ENCODE measurements at regions not wholly inside any gene's neighbourhood (a gene's known extent, or its start where the extent isn't known, plus 50 kb on each side); places are given as distances from the start of the nearest gene placed in this dataset.
A peak's percentile ranks its signal among the peaks of the same experiment; 100 is the strongest.

DNA sequence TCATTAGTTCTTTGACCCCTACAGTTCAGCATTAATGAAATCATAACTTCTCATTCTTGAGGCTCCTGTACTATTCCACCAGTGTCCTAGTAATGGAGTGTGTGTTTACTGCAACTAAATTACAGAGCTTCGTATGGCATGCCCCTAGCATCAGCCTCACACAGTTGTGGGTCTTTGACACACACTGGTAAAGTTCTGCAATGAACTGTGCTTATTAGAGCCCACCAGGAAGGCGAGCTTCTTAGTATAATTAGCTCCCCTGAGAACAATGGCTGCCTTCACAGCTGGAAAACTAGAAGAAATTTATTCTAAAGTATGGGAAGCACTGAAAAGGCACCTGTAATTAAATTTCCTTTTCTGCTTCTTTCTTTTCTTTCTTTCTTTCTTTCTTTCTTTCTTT is 251.1 kb upstream of the RGS18 start:
- DNase-seq, result no peak
- in situ Hi-C loops (cut with HindIII; ENCODE audit: low pct_ligation_motif_present, low pct_unique_long_range_greater_than_20kb, low sequenced_read_pairs), result no loop called here

DNA sequence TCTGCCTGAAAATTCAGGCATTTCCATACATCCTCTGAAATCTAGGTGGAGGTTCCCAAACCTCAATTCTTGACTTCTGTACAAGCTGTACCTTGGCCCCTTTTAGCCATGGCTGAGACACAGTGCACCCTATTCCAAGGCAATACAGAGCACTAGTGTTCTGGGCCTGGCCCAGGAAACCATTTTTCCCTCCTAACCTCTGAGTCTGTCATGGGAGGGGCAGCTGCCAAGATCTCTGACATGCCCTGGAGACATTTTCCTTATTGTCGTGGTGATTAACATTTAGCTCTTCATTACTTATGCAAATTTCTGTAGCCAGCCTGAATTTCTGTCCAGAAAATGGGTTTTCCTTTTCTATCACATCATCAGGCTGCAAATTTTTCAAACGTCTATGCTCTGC is 248.0 kb upstream of the RGS18 start:
- in situ Hi-C loops (cut with HindIII; ENCODE audit: low pct_ligation_motif_present, low pct_unique_long_range_greater_than_20kb, low sequenced_read_pairs), result no loop called here
- no peak for DNase-seq

DNA sequence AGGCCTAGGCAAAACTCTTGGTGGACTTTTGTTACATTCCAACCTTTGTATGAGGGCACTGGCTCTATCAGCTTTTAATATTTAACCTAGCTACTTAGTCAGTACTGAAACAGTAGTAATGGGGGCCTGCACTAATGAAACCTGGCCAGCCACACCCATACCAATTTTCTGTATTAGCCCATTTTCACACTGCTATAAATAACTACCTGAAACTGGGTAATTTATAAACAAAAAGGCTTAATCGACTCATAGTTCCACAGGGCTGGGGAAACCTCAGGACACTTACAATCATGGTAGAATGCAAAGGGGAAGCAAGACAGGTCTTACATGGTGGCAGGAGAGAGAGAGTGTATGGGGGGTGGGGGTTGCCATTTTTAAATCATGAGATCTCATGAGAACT is 245.7 kb upstream of the RGS18 start:
- in situ Hi-C loops (cut with HindIII; ENCODE audit: low pct_ligation_motif_present, low pct_unique_long_range_greater_than_20kb, low sequenced_read_pairs), result no loop called here

DNA sequence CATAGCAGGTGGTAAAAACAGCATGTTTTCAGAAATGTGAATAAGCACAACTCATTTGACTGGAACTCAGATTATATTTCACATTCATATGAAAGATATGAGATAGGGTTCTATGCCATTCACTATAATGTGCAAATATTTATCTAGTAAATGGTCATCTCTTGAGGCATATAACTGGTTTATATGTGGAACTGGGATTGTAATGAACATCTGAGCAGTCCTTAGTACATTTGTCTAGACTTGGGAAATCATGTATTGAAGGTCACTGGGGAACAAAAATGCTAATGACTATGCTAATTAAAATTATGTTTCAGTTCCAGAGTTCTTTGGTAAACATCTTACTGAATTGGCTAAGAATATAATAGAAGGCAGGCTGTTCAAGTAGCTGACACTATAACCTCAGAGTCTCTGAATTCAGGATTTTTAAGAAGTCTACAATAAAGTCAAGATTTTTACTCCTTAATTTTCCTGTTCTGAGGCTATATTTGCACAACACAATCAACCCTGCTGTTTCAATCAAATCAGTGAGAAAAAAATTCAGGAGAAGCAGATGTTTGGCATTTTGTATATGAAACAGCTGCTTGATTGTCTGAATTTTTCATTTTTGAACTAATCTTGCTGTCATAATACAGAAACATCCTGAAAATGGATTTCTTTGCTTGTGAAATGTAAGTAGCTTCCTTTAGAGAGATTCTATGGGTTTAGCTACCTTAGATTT is 244.8 kb upstream of the RGS18 start:
- no peak for DNase-seq
- in situ Hi-C loops (cut with HindIII; ENCODE audit: low pct_ligation_motif_present, low pct_unique_long_range_greater_than_20kb, low sequenced_read_pairs), result no loop called here

More for the DNA sequence above, 245.7 kb upstream of the RGS18 start:
- DNase-seq, result no peak

DNA sequence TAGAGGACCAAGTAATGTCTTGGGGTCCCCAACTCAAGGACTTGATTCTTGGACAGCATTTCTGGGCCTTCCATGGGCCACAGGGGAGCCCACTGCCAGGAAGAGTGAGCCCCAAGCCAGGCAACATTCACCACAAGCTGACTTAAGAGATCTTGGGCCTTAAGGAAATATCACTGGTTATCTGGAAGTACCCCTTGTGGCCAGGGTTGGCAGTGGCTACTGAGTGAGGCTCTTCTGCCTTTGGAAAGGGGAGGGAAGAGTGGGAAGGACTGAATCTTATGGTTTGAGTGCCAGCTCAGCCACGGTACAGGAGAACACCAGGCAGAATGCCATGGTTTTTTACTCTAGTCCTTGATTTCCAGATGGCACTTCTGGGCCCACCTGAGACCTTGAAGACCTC is 228.9 kb upstream of the RGS18 start:
- no peak for DNase-seq
- in situ Hi-C loops (cut with HindIII; ENCODE audit: low pct_ligation_motif_present, low pct_unique_long_range_greater_than_20kb, low sequenced_read_pairs), result no loop called here

DNA sequence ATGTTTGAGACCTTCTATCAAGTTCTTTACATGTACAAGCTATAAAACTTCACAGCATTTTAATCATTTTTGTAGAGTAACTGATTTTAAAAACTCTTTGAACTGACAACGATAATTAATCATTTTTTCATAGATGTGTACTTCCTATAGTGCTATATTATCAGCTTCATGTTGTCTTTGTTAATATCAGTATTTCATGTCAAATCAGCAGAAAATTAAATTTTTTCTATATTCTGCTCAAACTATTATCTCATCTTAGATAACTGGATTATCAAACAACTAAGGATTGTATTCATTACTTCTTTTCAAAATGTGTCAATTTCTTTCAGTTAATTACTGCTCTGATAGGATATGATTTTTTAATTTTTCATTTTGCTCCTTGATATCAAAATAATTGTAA is 214.6 kb upstream of the RGS18 start:
- DNase-seq, result no peak
- in situ Hi-C loops (cut with HindIII; ENCODE audit: low pct_ligation_motif_present, low pct_unique_long_range_greater_than_20kb, low sequenced_read_pairs), result no loop called here

DNA sequence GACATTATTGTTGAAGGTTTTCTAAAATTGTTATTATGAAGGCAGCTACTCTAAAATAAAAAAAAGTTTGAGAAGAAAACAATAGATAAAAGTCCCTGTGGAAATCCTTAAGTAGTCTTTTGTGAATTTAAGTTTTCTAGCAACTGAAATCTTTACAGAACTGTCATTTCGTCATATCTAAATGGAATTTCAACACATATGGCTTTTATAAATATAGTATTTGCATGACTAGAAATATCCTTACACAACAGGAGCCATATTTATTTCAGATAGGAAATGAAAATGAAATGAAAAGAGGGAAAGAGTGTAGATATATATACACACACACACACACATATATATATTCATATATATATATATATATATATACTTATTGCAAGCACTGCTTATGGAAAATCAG is 204.7 kb upstream of the RGS18 start:
- in situ Hi-C loops (cut with HindIII; ENCODE audit: low pct_ligation_motif_present, low pct_unique_long_range_greater_than_20kb, low sequenced_read_pairs), result no loop called here
- DNase-seq, result no peak

DNA sequence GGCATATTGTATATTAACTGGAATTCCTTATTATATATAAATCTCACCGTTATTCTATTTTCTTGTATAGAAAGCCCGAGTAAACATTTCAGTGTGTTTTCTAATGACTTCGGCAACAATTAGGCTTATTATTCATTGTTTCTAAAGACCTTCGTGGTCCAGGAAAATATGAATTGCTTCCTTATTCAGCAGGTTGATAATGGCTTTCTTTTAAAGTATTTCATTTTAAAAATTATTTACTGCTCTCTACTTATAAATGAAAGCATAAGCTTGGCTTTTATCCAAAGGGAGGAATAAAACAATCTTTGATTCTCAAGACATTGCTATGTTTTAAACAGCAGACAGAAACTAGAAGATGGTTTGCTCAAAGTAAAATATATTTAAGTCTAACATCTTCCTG is 198.4 kb upstream of the RGS18 start:
- no peak for DNase-seq
- in situ Hi-C loops (cut with HindIII; ENCODE audit: low pct_ligation_motif_present, low pct_unique_long_range_greater_than_20kb, low sequenced_read_pairs), result no loop called here

DNA sequence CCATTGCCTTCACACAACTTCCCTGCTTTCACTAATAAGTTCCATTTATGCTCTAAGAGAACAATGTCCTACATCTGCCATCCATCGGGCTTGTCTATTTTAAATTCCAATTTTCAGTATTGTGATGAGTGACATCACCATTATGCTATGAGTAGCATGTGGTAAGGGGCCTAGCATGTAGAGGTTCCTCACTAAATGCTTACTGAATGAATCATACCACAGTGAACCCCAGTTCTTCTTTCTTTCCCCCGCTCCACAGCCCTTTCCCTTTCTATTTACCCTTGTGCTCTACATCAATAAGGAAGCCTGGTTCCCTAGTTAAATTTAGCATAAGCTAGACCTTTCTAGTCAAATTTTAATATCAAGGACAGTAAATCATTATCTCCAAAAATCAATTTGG is 195.0 kb upstream of the RGS18 start:
- peak; percentile 79 for DNase-seq
- in situ Hi-C loops (cut with HindIII; ENCODE audit: low pct_ligation_motif_present, low pct_unique_long_range_greater_than_20kb, low sequenced_read_pairs), result no loop called here

DNA sequence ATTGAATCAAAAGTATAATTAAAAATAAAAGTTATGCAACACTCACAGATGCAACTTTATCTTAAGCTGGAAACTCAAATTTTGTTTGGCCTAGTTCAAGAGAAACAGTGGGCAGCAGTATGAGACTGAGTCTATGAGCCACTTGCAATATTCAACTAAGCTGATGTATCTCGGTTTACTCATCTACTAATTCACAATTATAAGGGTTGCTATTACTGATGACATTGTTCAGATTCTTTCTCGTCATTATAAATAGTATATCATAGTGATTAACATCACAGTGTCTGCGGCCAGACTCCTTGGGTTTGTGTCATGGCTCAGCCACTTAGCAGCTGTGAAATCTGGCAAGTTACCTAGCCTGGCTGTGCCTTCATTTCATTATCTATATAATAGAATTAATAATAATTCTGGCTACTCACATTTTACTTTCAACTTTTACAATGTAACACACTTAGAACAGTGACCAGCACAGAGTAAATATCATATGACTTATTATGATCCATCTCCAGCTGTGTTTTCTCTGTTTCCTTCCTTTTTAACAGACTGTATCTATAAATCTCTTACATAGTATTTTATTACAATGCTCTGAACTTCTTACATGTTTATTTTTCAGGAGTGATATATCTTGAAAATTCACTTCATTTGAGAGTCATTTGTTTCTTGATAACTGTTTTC is 194.3 kb upstream of the RGS18 start:
- in situ Hi-C loops (cut with HindIII; ENCODE audit: low pct_ligation_motif_present, low pct_unique_long_range_greater_than_20kb, low sequenced_read_pairs), result no loop called here

DNA sequence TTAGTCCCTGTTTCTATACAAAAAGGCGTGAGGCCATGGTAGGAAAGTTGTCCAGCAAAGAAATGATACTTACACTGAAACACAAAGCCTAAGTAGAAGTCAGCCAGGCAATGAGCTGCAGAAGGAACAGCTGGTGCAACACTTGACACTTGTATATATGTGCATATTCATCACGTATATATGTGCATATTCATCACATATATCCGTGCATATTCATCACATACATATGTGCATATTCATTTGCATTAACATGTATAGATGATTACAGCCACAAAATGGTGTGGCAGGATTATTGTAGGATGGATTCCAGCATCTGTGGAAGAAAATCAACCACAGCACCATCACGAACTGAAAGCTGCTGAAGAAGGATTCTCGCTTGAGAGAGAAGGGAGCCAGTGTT is 189.0 kb upstream of the RGS18 start:
- in situ Hi-C loops (cut with HindIII; ENCODE audit: low pct_ligation_motif_present, low pct_unique_long_range_greater_than_20kb, low sequenced_read_pairs), result no loop called here
- DNase-seq, result no peak

More for the DNA sequence above, 194.3 kb upstream of the RGS18 start:
- peak; percentile 12 for DNase-seq

DNA sequence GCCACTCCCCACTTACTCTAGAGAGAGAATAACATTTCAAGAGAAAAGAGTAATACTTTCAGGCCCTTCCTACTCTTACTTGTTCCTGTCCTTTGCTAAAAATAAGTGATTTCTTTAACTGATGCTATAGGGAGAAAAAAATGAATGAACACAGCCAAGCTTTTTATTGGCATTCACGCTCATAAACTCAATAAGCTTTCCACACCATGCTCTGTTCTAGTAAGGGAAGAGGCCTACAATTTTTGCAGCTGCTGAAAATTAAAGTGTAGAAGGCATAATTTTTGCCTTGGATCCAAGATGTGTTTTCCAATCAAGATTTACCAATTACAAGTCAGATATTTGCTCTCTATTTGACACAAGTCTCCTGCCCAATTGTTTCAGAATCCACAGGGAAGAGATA is 188.1 kb upstream of the RGS18 start:
- in situ Hi-C loops (cut with HindIII; ENCODE audit: low pct_ligation_motif_present, low pct_unique_long_range_greater_than_20kb, low sequenced_read_pairs), result no loop called here
- DNase-seq, result no peak

DNA sequence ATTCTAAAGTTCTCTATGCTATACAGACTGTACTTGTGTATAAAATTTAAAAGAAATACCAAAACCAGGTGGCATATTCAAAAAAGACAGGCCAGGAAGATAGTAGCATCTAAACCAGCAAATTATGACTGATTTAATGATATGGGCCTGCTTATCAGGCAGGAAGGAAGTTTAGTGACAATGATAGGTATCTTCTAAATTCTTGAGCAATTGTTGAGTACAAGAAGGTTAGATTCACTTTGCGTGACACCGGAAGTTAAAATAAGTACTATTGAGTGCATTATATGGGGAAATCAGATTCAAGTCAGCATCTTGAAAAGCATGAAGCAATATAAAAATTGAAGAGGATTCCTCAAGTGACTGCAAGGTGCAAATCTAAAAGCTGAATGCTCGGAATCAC is 186.8 kb upstream of the RGS18 start:
- DNase-seq, result no peak
- in situ Hi-C loops (cut with HindIII; ENCODE audit: low pct_ligation_motif_present, low pct_unique_long_range_greater_than_20kb, low sequenced_read_pairs), result no loop called here

DNA sequence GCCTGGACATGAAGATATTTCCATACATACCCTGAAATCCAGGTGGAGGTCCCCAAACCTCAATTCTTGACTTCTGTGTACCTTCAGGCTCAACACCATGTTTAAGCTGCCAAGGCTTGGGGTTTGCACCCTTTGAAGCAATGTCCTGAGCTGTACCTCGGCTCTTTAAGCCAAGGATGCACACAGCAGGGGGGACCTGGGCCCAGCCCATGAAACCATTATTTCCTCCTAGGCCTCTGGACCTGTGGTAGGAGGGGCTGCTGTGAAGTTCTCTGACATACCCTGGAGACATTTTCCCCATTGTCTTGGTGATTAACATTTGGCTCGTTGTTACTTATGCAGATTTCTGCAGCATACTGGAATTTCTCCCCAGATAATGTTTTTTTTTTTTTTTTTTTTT is 184.3 kb upstream of the RGS18 start:
- DNase-seq, result no peak
- in situ Hi-C loops (cut with HindIII; ENCODE audit: low pct_ligation_motif_present, low pct_unique_long_range_greater_than_20kb, low sequenced_read_pairs), result no loop called here

DNA sequence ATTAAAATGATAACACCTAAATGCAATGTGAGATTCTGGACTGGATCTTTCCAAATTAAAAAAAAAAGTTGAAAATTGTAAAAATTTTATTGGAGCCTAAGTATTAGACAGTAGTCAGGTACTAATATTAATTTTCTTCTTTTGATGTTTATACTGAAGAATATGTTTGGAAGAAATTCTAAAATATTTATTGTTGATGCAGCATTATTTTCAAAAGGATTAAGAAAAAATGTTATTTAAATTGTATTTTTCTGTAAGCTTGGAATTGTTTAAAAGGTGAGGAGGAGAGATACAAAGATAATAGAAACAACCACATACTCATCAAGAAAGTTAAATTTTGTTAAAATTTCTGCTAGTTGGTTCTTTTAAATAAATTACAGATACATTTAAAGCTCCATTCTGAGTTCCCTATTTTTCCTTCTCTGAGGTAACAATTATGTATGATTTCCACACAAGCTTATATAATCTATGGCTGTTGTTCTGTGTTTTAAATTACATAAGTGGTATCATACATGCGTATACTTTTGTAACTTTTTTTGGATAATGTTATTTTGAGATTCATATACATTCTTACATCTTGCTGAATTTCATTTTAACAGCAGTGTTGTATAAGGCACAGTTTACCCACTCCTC is 180.3 kb upstream of the RGS18 start:
- DNase-seq, result no peak
- in situ Hi-C loops (cut with HindIII; ENCODE audit: low pct_ligation_motif_present, low pct_unique_long_range_greater_than_20kb, low sequenced_read_pairs), result no loop called here

DNA sequence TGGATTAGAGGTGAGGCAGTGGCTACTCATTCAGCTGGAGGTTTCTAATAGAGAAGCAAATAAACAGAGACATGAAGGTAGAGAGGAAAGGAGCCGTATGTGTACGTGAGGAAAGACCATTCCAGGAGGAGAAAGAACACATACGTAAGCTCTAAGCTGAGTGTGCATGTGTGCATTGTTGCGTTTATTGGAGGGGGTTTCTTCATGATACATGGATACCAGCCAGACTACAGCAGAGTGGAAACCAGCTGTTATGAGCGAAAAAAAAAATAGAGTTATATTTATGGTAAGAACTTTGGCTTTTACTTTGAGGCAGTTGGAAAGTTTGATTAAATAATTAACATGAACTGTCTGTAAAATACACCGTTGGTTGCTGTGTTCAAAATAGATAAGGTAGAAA is 173.4 kb upstream of the RGS18 start:
- DNase-seq, result no peak
- in situ Hi-C loops (cut with HindIII; ENCODE audit: low pct_ligation_motif_present, low pct_unique_long_range_greater_than_20kb, low sequenced_read_pairs), result no loop called here

DNA sequence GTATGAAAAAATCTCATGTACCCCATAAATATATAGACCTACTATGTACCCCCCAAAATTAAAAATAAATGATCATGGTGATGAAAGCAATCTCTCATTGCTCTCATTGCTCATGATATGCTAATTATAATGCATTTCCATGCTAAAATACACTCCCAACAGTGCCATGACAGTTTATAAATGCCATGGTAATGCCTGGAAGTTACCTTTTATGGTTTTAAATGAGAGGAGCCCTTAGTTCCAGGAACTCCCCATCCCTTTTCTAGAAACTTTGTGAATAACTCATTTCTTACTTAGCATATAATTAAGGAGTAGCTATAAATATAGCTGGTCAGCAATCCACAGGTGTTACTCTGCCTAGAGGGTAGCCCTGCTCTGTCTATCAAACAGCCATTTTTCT is 166.1 kb upstream of the RGS18 start:
- DNase-seq, result no peak
- in situ Hi-C loops (cut with HindIII; ENCODE audit: low pct_ligation_motif_present, low pct_unique_long_range_greater_than_20kb, low sequenced_read_pairs), result no loop called here

DNA sequence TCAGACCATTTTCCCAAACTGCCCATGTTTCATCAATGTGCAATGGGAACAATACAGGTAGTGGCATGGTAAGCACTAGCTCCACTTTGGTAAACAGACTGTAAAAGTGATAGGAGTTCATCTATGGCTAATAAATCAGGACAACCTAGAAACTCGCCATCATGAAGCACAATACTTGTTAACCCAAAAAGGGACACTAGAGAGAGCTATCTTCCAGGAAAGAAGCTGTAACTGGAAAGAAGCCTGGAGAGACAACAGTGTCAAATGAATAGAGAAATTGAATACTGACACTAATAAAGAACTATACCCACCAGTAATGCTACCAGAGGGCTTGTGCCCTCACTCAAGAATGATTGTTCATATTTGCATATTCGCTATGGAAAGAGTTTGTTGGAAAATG is 164.7 kb upstream of the RGS18 start:
- in situ Hi-C loops (cut with HindIII; ENCODE audit: low pct_ligation_motif_present, low pct_unique_long_range_greater_than_20kb, low sequenced_read_pairs), result no loop called here
- peak; percentile 41 for DNase-seq

DNA sequence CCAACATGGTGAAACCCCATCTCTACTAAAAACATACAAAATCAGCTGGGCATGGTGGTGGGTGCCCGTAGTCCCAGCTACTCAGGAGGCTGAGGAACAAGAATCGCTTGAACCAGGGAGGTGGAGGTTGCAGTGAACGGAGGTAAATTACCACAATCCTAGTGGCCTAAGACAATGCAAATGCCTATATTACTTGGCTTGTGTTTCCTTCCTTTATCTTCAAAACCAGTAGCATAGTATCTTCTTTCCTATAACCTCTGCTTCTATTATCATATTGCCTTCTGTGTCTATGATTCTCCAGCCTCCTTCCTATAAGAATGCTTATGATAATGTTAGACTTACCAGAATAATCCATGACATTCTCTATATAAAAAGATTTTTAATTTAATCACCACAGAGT is 156.2 kb upstream of the RGS18 start:
- no peak for DNase-seq
- in situ Hi-C loops (cut with HindIII; ENCODE audit: low pct_ligation_motif_present, low pct_unique_long_range_greater_than_20kb, low sequenced_read_pairs), result no loop called here
